ENCODE measurements at regions not wholly inside any gene's neighbourhood (a gene's known extent, or its start where the extent isn't known, plus 50 kb on each side); places are given as distances from the start of the nearest gene placed in this dataset.

GRCh38 chr9:90306158-90306557 lies 336.5 kb downstream of the DIRAS2 start:
- DNase-seq (ENCODE audit: low read depth), result no peak

GRCh38 chr9:90307167-90307833 lies 335.3 kb downstream of the DIRAS2 start:
- no peak for DNase-seq (ENCODE audit: low read depth)

- DNase-seq (ENCODE audit: low read depth), result no peak
Observed at GRCh38 chr9:90307891-90308290, 334.7 kb downstream of the DIRAS2 start.

GRCh38 chr9:90308691-90309090 lies 333.9 kb downstream of the DIRAS2 start:
- DNase-seq (ENCODE audit: low read depth), result no peak

- no peak for DNase-seq (ENCODE audit: low read depth)
Observed at GRCh38 chr9:90309809-90310520, 332.7 kb downstream of the DIRAS2 start.

- no peak for DNase-seq (ENCODE audit: low read depth)
Observed at GRCh38 chr9:90310521-90310876, 332.1 kb downstream of the DIRAS2 start.

GRCh38 chr9:90311811-90312210 lies 330.8 kb downstream of the DIRAS2 start:
- no peak for DNase-seq (ENCODE audit: low read depth)

GRCh38 chr9:90322296-90322695 lies 320.3 kb downstream of the DIRAS2 start:
- DNase-seq (ENCODE audit: low read depth), result no peak

GRCh38 chr9:90325913-90326653 lies 316.5 kb downstream of the DIRAS2 start:
- DNase-seq (ENCODE audit: low read depth), result no peak

- DNase-seq (ENCODE audit: low read depth), result no peak
Observed at GRCh38 chr9:90330231-90330630, 312.4 kb downstream of the DIRAS2 start.

- DNase-seq (ENCODE audit: low read depth), result no peak
Observed at GRCh38 chr9:90331826-90332575, 310.6 kb downstream of the DIRAS2 start.

- no peak for DNase-seq (ENCODE audit: low read depth)
Observed at GRCh38 chr9:90333226-90333625, 309.4 kb downstream of the DIRAS2 start.

- DNase-seq (ENCODE audit: low read depth), result no peak
Observed at GRCh38 chr9:90340421-90340820, 302.2 kb downstream of the DIRAS2 start.

- no peak for DNase-seq (ENCODE audit: low read depth)
Observed at GRCh38 chr9:90342607-90343006, 300.0 kb downstream of the DIRAS2 start.

GRCh38 chr9:90343366-90343765 lies 299.3 kb downstream of the DIRAS2 start:
- DNase-seq (ENCODE audit: low read depth), result no peak

- no peak for DNase-seq (ENCODE audit: low read depth)
Observed at GRCh38 chr9:90343991-90344390, 298.6 kb downstream of the DIRAS2 start.

GRCh38 chr9:90365666-90366065 lies 277.0 kb downstream of the DIRAS2 start:
- DNase-seq (ENCODE audit: low read depth), result no peak

- DNase-seq (ENCODE audit: low read depth), result no peak
Observed at GRCh38 chr9:90368241-90368640, 274.4 kb downstream of the DIRAS2 start.

GRCh38 chr9:90368928-90369327 lies 273.7 kb downstream of the DIRAS2 start:
- no peak for DNase-seq (ENCODE audit: low read depth)

- DNase-seq (ENCODE audit: low read depth), result no peak
Observed at GRCh38 chr9:90379771-90380170, 262.9 kb downstream of the DIRAS2 start.

- no peak for DNase-seq (ENCODE audit: low read depth)
Observed at GRCh38 chr9:90385146-90385545, 257.5 kb downstream of the DIRAS2 start.

- DNase-seq (ENCODE audit: low read depth), result no peak
Observed at GRCh38 chr9:90393365-90394152, 249.1 kb downstream of the DIRAS2 start.
